Body of pancreas (tissue), 4 donors: ENCODE measurements at regions not wholly inside any gene's neighbourhood (a gene's known extent, or its start where the extent isn't known, plus 50 kb on each side); places are given as distances from the start of the nearest gene placed in this dataset.

Experiments
- ATAC-seq: fragments of 150-250 bp; one replicate; pipeline ENCODE4 v1.9.1; 2016
- DNase-seq, 4 donors: peaks; one replicate each; pipeline ENCODE4 v3.0.0-alpha.2; 2019
- H3K27ac ChIP-seq, 4 donors: fragments of 200-600 bp; sonication (generic); 1 replicate in 3 of 4; 2 replicates in 1 of 4; pipeline versions ENCODE4 v1.5.1 to v1.6.1; 2016 to 2019; ENCODE audit warnings: mild to moderate bottlenecking in 1 of 4, mixed read lengths in 1 of 4, moderate library complexity in 1 of 4
- H3K27me3 ChIP-seq, 2 donors: fragments of 200-600 bp; sonication (generic); one replicate each; pipeline ENCODE4 v1.6.0; 2016; ENCODE audit warnings: mild to moderate bottlenecking in 1 of 2
- H3K36me3 ChIP-seq, 2 donors: fragments of 200-600 bp; sonication (generic); replicated peaks in 1 of 2; 2 replicates each; pipeline ENCODE4 v1.5.1; 2016; ENCODE audit warnings: low read depth in 2 of 2; ENCODE audit not compliant: insufficient read depth in 1 of 2
- H3K4me1 ChIP-seq: fragments of 200-600 bp; sonication (generic); one replicate; pipeline ENCODE4 v1.6.0; 2016
- H3K4me3 ChIP-seq, 2 donors: fragments of 200-600 bp; sonication (generic); 1 replicate in 1 of 2; 2 replicates in 1 of 2; pipeline ENCODE4 v1.5.1; 2016 to 2019
- H3K9me3 ChIP-seq, 3 donors: fragments of 200-600 bp; sonication (generic); 1 replicate in 2 of 3; 2 replicates in 1 of 3; pipeline ENCODE4 v1.5.1; 2016
- POLR2A ChIP-seq, 3 donors: fragments of 450-650 bp; IDR thresholded peaks; one replicate each; pipeline ENCODE4 v1.6.1; 2016; ENCODE audit warnings: antibody characterized with exemption in 3 of 3, mild to moderate bottlenecking in 2 of 3
- WGBS, 2 donors: methylation state at CpG; one replicate each; pipeline ENCODE4 v1.1.5; 2017; 5-methylcytosine and 5-hydroxymethylcytosine counted together
- intact Hi-C: fragments of 100-400 bp; cut with DNase I; formaldehyde crosslinking; loops from one replicate; pipeline ENCODE4 v1.15.1; 2023
- TF ChIP-seq, protein P1 (sequence below), 7 experiments: fragments of 450-650 bp in 4 of 7; fragments of 200-600 bp in 3 of 7; sonication (generic) in 3 of 7; IDR thresholded peaks; one replicate each; pipeline ENCODE4 v1.5.1; 2016 to 2019; ENCODE audit warnings: antibody characterized with exemption in 7 of 7

DNA sequence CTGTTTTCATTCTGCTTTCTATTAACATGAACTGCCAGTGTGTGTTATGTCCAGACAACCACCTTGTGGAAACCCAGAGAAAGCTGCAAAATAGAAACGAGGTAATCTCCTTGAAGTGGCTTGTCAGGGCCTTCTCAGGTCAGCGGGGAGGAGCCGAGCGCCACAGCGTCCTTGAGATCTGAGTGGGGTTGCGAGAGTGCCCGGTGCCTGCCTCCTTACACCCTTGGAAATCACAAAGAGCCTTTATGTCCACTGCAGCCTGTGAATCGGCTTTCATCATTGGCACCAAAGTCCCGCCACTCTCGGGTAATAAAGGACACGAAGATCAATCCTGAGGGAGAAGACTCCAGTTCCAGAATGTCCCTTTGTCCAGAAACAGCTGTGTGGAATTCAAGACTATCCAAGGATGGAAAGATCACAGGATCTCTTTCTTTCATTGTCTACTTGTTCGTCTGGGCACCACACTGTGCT, 135.2 kb downstream of the HRH4 start:
- intact Hi-C loops, result no loop called here
- Histone ChIP-seq H3K4me3 (no peak overlapping the region), H3K9me3 (no peaks in the 10 kb centered on the region), H3K27ac (no peak overlapping the region), H3K27me3 (no peaks in the 10 kb centered on the region), H3K36me3 (no peaks in the 10 kb centered on the region), H3K4me1 (no peaks in the 10 kb centered on the region)
- WGBS, 2 donors, result 40 to 42% methylated on average over 12 of the region's 12 CpGs
- no peak for TF ChIP-seq POLR2A (IDR thresholded peaks at IDR 0.05)
- TF ChIP-seq, protein P1, sequence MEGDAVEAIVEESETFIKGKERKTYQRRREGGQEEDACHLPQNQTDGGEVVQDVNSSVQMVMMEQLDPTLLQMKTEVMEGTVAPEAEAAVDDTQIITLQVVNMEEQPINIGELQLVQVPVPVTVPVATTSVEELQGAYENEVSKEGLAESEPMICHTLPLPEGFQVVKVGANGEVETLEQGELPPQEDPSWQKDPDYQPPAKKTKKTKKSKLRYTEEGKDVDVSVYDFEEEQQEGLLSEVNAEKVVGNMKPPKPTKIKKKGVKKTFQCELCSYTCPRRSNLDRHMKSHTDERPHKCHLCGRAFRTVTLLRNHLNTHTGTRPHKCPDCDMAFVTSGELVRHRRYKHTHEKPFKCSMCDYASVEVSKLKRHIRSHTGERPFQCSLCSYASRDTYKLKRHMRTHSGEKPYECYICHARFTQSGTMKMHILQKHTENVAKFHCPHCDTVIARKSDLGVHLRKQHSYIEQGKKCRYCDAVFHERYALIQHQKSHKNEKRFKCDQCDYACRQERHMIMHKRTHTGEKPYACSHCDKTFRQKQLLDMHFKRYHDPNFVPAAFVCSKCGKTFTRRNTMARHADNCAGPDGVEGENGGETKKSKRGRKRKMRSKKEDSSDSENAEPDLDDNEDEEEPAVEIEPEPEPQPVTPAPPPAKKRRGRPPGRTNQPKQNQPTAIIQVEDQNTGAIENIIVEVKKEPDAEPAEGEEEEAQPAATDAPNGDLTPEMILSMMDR (IDR thresholded peaks at IDR 0.05), result no peak
- no peak for DNase-seq
- no peak for ATAC-seq

DNA sequence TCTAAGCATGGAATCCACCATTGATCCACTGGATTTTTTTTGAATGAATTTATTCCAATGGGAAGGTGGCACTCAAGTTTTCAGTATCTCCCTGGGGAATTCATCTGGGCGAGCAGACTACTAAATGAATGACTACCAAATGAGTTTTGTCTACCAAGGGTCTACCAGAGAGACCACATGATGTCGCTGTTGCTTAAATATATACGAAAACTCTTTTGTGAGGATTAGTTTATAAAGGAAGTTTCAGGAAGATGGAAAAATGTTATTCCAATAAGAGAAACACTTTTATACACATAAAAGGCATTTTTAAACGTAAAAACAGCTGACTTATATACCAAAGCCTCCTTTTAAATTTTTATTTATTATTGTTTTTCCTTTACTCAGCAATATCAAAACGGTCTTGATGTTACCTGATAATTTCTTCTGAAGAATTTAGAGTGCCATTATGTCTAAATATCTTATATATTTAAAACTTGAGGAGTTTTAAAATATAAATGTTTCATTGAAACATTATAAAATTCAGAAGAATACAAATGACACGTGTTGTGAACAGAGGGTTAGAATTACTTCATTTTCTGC, 139.7 kb downstream of the HRH4 start:
- 18% methylated on average over 6 of the region's 6 CpGs for WGBS, 2 donors
- TF ChIP-seq, protein P1 (IDR thresholded peaks at IDR 0.05), result peak; percentile 18 to 62 (median 49)
- TF ChIP-seq POLR2A (IDR thresholded peaks at IDR 0.05), result no peak
- intact Hi-C loops, result loop anchor here (10.0 kb wide), 3 partner anchors 55 to 125 kb away; no protein-coding TSS in a partner anchor

GRCh38 chr18:24601585-24601984, 141.1 kb downstream of the HRH4 start:
- Histone ChIP-seq H3K4me3 (no peak overlapping the region), H3K36me3 (no peaks in the 10 kb centered on the region), H3K9me3 (no peaks in the 10 kb centered on the region), H3K27ac (no peak overlapping the region), H3K4me1 (no peaks in the 10 kb centered on the region), H3K27me3 (no peaks in the 10 kb centered on the region)
- WGBS, 2 donors, result 32 to 50% methylated on average over 1 of the region's 1 CpG
- DNase-seq, result no peak
- no peak for ATAC-seq
- TF ChIP-seq POLR2A (IDR thresholded peaks at IDR 0.05), result no peak
- TF ChIP-seq, protein P1 (IDR thresholded peaks at IDR 0.05), result no peak
- intact Hi-C loops, result loop anchor here (10.0 kb wide), 3 partner anchors 57 to 123 kb away; no protein-coding TSS in a partner anchor

More for the DNA sequence above, 139.7 kb downstream of the HRH4 start:
- Histone ChIP-seq H3K4me1 (no peaks in the 10 kb centered on the region), H3K4me3 (no peak overlapping the region), H3K9me3 (no peaks in the 10 kb centered on the region), H3K27ac (no peak overlapping the region), H3K36me3 (no peaks in the 10 kb centered on the region), H3K27me3 (no peaks in the 10 kb centered on the region)
- DNase-seq, result peak in 3 of 4 donors; percentile 15 to 32 (median 28)
- no peak for ATAC-seq

GRCh38 chr18:24602201-24602600, 141.8 kb downstream of the HRH4 start:
- TF ChIP-seq, protein P1 (IDR thresholded peaks at IDR 0.05), result no peak
- WGBS, 2 donors, result 68 to 72% methylated on average over 4 of the region's 4 CpGs
- no peaks in the 10 kb centered on the region for H3K27me3 ChIP-seq
- ATAC-seq (no peak), DNase-seq (no peak)
- no peak overlapping the region for H3K27ac ChIP-seq
- no peaks in the 10 kb centered on the region for H3K36me3 ChIP-seq
- H3K4me1 ChIP-seq, result no peaks in the 10 kb centered on the region
- H3K4me3 ChIP-seq, result no peak overlapping the region
- intact Hi-C loops, result loop anchor here (10.0 kb wide), 3 partner anchors 57 to 123 kb away; no protein-coding TSS in a partner anchor
- no peaks in the 10 kb centered on the region for H3K9me3 ChIP-seq

DNA sequence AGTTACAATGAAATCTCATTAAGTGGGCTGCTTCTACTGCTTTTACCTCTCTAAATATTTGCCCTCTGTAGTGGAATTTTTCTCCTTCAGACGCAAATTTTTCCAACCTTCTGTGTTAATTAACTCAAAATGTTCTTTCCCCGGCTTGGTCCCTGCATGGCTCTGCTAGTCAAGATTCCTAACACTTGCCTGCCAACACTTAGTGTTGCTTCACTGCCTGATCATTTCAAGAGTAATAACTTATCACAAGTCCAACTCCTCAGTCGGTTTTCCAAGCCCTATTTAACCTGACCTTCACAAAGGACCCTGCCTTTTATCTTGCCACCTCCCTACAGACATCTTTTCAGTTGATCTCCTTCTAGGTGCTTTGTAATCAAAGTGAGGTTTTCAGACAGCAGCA, 142.7 kb downstream of the HRH4 start:
- Histone ChIP-seq H3K4me3 (no peak overlapping the region), H3K27me3 (no peaks in the 10 kb centered on the region), H3K4me1 (no peaks in the 10 kb centered on the region), H3K36me3 (no peaks in the 10 kb centered on the region), H3K27ac (no peak overlapping the region), H3K9me3 (no peaks in the 10 kb centered on the region)
- DNase-seq, result no peak
- 47 to 50% methylated on average over 3 of the region's 3 CpGs for WGBS, 2 donors
- ATAC-seq, result no peak
- intact Hi-C loops, result loop anchor here (10.0 kb wide), 3 partner anchors 58 to 122 kb away; no protein-coding TSS in a partner anchor
- TF ChIP-seq POLR2A (IDR thresholded peaks at IDR 0.05), result no peak
- TF ChIP-seq, protein P1 (IDR thresholded peaks at IDR 0.05), result no peak
